Hepatocyte (in vitro differentiated cells): ENCODE measurements at regions not wholly inside any gene's neighbourhood (a gene's known extent, or its start where the extent isn't known, plus 50 kb on each side); places are given as distances from the start of the nearest gene placed in this dataset.
"Not testable (repeated sequence)": the region's sequence is repeated elsewhere in the genome, so short reads cannot be mapped to it uniquely, and the experiment has no call there.

Experiments
- DNase-seq: peaks from one replicate; pipeline ENCODE4 v3.0.0-alpha.2; 2016; ENCODE audit warnings: low spot score
- H2AFZ ChIP-seq: fragments of 200-600 bp; sonication (generic); 2 replicates; pipeline ENCODE4 v1.6.0; 2016; ENCODE audit warnings: antibody characterized with exemption, mild to moderate bottlenecking
- H3K27ac ChIP-seq: fragments of 200-600 bp; sonication (generic); 2 replicates; pipeline ENCODE4 v1.5.1; 2016; ENCODE audit warnings: mild to moderate bottlenecking
- H3K27me3 ChIP-seq: fragments of 200-600 bp; sonication (generic); 2 replicates; pipeline ENCODE4 v1.6.1; 2016
- H3K36me3 ChIP-seq: fragments of 200-600 bp; sonication (generic); replicated peaks from 2 replicates; pipeline ENCODE4 v1.5.1; 2016; ENCODE audit warnings: low read depth; ENCODE audit not compliant: insufficient read depth
- H3K4me1 ChIP-seq: fragments of 200-600 bp; sonication (generic); 2 replicates; pipeline ENCODE4 v1.5.1; 2016; ENCODE audit warnings: mild to moderate bottlenecking, moderate library complexity; ENCODE audit not compliant: insufficient read depth
- H3K4me2 ChIP-seq: fragments of 200-600 bp; sonication (generic); 2 replicates; pipeline ENCODE4 v1.6.0; 2016
- H3K4me3 ChIP-seq: fragments of 200-600 bp; sonication (generic); 2 replicates; pipeline ENCODE4 v1.5.1; 2016; ENCODE audit warnings: mild to moderate bottlenecking
- H3K79me2 ChIP-seq: fragments of 200-600 bp; sonication (generic); 2 replicates; pipeline ENCODE4 v1.6.0; 2017; ENCODE audit warnings: mild to moderate bottlenecking
- H3K9me2 ChIP-seq: fragments of 200-600 bp; sonication (generic); replicated peaks from 2 replicates; pipeline ENCODE4 v1.6.0; 2017; ENCODE audit warnings: mild to moderate bottlenecking; ENCODE audit not compliant: insufficient read depth
- H3K9me3 ChIP-seq: fragments of 200-600 bp; sonication (generic); 2 replicates; pipeline ENCODE4 v1.5.1; 2016; ENCODE audit warnings: low read depth, mild to moderate bottlenecking
- H4K20me1 ChIP-seq: fragments of 200-600 bp; sonication (generic); 2 replicates; pipeline ENCODE4 v1.6.0; 2016; ENCODE audit warnings: mild to moderate bottlenecking; ENCODE audit not compliant: insufficient read depth, poor library complexity, severe bottlenecking
- EZH2 ChIP-seq: fragments of 200-600 bp; sonication (generic); IDR thresholded peaks from 2 replicates; pipeline ENCODE4 v1.6.1; 2016; ENCODE audit warnings: antibody characterized with exemption, mild to moderate bottlenecking, borderline replicate concordance
- EZH2phosphoT487 ChIP-seq: fragments of 200-600 bp; sonication (generic); IDR thresholded peaks from one replicate; pipeline ENCODE4 v1.6.1; 2018; ENCODE audit warnings: antibody characterized with exemption, mild to moderate bottlenecking, low read depth, moderate library complexity; ENCODE audit not compliant: unreplicated experiment, severe bottlenecking
- WGBS: methylation state at CpG from one replicate; pipeline ENCODE4 v1.1.6; 2016; ENCODE audit warnings: low lambda C conversion rate; ENCODE audit errors: missing lambda C conversion rate; 5-methylcytosine and 5-hydroxymethylcytosine counted together
- TF ChIP-seq, protein P1 (sequence below): fragments of 200-600 bp; sonication (generic); IDR thresholded peaks from 2 replicates; pipeline ENCODE4 v1.5.1; 2016; ENCODE audit warnings: antibody characterized with exemption, mild to moderate bottlenecking; ENCODE audit not compliant: poor library complexity

DNA sequence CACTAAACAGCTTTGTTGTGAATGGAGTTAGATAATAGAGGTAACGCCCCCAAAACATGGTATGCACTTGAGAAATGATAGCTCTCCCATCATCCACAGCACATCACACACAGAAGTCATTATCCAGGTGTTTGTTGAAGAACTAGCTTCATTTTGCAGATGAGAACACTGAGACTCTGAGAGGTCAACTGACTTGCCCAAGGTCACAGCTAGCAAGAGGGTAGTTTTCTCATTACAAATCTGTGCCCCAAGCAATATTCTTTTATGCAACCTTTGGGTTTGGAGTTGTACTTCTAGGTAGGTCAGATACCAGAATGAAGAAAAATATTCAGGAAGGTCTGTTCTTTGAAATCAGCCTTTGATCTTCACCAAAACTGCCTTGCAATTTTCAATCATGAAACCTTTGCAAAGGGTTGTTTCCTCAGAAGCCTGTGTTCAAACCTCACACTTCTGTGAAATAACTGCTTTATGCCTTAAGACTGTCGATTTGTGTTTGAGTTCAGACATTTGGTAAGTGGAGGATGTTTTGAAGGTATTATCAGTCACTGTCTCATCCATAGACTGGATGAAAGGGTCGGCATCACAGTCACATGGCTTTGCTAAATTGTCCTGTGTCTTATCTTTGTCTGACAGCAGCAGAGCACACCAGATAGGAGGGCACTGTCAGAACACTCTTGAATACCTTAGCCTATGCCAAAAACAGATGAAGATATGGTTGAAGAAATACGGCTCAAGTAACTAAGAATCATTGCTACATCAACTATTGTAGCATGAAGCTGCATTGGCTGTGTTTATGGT, 233.2 kb upstream of the BTG1 start:
- H3K9me2 ChIP-seq = no peaks in the 10 kb centered on the region
- H3K36me3 ChIP-seq = no peaks in the 10 kb centered on the region
- TF ChIP-seq, protein P1, sequence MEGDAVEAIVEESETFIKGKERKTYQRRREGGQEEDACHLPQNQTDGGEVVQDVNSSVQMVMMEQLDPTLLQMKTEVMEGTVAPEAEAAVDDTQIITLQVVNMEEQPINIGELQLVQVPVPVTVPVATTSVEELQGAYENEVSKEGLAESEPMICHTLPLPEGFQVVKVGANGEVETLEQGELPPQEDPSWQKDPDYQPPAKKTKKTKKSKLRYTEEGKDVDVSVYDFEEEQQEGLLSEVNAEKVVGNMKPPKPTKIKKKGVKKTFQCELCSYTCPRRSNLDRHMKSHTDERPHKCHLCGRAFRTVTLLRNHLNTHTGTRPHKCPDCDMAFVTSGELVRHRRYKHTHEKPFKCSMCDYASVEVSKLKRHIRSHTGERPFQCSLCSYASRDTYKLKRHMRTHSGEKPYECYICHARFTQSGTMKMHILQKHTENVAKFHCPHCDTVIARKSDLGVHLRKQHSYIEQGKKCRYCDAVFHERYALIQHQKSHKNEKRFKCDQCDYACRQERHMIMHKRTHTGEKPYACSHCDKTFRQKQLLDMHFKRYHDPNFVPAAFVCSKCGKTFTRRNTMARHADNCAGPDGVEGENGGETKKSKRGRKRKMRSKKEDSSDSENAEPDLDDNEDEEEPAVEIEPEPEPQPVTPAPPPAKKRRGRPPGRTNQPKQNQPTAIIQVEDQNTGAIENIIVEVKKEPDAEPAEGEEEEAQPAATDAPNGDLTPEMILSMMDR = no peak
- TF ChIP-seq EZH2 (no peak), EZH2phosphoT487 (no peak)
- DNase-seq = no peak
- no peaks in the 10 kb centered on the region for H3K4me1 ChIP-seq
- H4K20me1 ChIP-seq = no peaks in the 10 kb centered on the region
- no peak overlapping the region for H3K4me2 ChIP-seq
- no peak overlapping the region for H3K4me3 ChIP-seq
- H3K9me3 ChIP-seq = no peaks in the 10 kb centered on the region
- H2AFZ ChIP-seq = no peak overlapping the region
- no peak overlapping the region for H3K27ac ChIP-seq
- no peaks in the 10 kb centered on the region for H3K79me2 ChIP-seq
- 44% methylated on average over 4 of the region's 4 CpGs for WGBS
- no peaks in the 10 kb centered on the region for H3K27me3 ChIP-seq

DNA sequence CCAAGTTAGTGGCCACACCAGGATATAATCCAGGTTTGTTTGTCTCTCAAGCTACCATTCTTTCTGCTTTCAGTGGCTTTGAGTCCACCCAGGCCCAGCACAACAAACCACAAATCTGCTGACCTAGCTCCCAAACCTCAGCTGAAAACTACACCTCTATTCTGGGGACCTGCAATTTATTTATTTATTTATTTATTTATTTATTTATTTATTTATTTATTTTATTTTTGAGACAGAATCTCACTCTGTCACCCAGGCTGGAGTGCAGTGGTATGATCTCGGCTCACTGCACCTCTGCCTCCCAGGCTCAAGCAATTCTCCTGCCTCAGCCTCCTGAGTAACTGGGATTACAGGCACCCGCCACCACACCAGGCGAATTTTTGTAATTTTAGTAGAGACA, 229.9 kb upstream of the BTG1 start:
- WGBS = 96% methylated on average over 3 of the region's 3 CpGs
- not testable (repeated sequence) for H3K4me3 ChIP-seq, H3K27ac ChIP-seq, H3K36me3 ChIP-seq, H4K20me1 ChIP-seq, H3K27me3 ChIP-seq, H3K9me2 ChIP-seq, H3K9me3 ChIP-seq, H3K4me2 ChIP-seq, H3K79me2 ChIP-seq, H2AFZ ChIP-seq, DNase-seq, H3K4me1 ChIP-seq

DNA sequence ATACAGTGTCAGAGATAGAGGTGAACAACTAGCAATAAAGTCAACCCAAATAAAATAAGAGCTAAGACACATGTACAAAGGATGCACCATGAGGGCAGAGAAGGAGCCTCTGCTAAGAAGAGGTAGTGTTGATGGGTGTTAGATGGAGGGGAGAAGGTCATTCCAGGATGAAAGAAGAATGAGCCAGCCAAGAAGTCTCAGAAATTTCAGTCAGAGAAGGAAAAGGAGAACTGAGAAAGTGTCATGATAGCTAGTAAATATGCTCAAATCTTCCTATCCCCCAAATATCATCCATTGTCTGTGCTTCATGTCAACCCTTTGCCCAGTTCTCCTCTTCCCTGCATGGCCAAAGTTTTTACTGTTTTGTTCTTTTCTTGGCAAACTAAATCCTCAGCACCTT, 225.2 kb upstream of the BTG1 start:
- Histone ChIP-seq H3K27ac (no peak overlapping the region), H3K36me3 (no peaks in the 10 kb centered on the region), H3K27me3 (no peaks in the 10 kb centered on the region), H3K9me3 (no peaks in the 10 kb centered on the region), H3K4me1 (no peaks in the 10 kb centered on the region), H3K4me2 (no peak overlapping the region), H3K4me3 (no peak overlapping the region), H4K20me1 (no peaks in the 10 kb centered on the region), H3K79me2 (no peaks in the 10 kb centered on the region), H2AFZ (no peak overlapping the region), H3K9me2 (no peaks in the 10 kb centered on the region)
- DNase-seq = no peak
- TF ChIP-seq, protein P1 = no peak
- no peak for TF ChIP-seq EZH2
- TF ChIP-seq EZH2phosphoT487 = no peak

GRCh38 chr12:92369636-92370035, 224.0 kb upstream of the BTG1 start:
- no peak for DNase-seq
- Histone ChIP-seq H3K36me3 (no peaks in the 10 kb centered on the region), H3K27me3 (no peaks in the 10 kb centered on the region), H4K20me1 (no peaks in the 10 kb centered on the region), H3K4me2 (no peak overlapping the region), H3K79me2 (no peaks in the 10 kb centered on the region), H3K4me3 (no peak overlapping the region), H3K9me3 (no peaks in the 10 kb centered on the region), H3K4me1 (no peaks in the 10 kb centered on the region), H2AFZ (no peak overlapping the region), H3K9me2 (no peaks in the 10 kb centered on the region), H3K27ac (no peak overlapping the region)
- WGBS = 94% methylated on average over 2 of the region's 2 CpGs
- TF ChIP-seq EZH2 = no peak
- no peak for TF ChIP-seq EZH2phosphoT487
- TF ChIP-seq, protein P1 = no peak
